ENCODE measurements at regions not wholly inside any gene's neighbourhood (a gene's known extent, or its start where the extent isn't known, plus 50 kb on each side); places are given as distances from the start of the nearest gene placed in this dataset.

DNA sequence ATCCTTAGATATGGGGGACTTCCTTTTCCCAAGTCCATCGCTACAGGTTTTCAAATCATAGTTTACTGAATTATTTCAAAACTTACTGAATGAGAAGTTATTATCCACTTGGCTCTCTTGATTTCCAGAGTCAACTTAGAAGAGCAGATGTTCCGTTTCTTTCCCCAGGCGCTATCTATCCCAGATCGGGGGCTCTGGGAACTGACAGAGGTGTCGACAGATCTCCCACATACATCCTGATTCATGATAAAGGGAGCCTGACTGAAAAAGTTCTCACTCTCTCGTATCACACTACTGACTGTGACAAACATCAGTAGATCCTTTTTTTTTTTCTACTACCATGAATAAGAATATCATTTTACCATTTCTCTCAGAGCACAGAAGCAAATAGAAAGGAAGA is 654.8 kb downstream of the RNF144B start:
- TF ChIP-seq RAD21 (conservative IDR thresholded peaks at IDR 0.05) (no peak), CTCF (IDR thresholded peaks at IDR 0.05; ENCODE audit: poor library complexity, severe bottlenecking) (no peak), REST (IDR thresholded peaks at IDR 0.05; ENCODE audit: borderline replicate concordance) (no peak), POLR2AphosphoS5 (IDR thresholded peaks at IDR 0.05) (no peak), EP300 (conservative IDR thresholded peaks at IDR 0.05; ENCODE audit: poor library complexity, severe bottlenecking) (no peak), EZH2 (IDR thresholded peaks at IDR 0.05; ENCODE audit: borderline replicate concordance, insufficient read depth, low read length, poor library complexity, severe bottlenecking) (no peak)
